DMS79 treated with DMSO at 0.1 percent for 48 hours (cell line): ENCODE measurements at regions not wholly inside any gene's neighbourhood (a gene's known extent, or its start where the extent isn't known, plus 50 kb on each side); places are given as distances from the start of the nearest gene placed in this dataset.
"Not testable (repeated sequence)": the region's sequence is repeated elsewhere in the genome, so short reads cannot be mapped to it uniquely, and the experiment has no call there.

Experiments used
- DNase-seq: peaks from one replicate; lab custom pipeline; 2025; lab: John Stamatoyannopoulos, UW

DNA sequence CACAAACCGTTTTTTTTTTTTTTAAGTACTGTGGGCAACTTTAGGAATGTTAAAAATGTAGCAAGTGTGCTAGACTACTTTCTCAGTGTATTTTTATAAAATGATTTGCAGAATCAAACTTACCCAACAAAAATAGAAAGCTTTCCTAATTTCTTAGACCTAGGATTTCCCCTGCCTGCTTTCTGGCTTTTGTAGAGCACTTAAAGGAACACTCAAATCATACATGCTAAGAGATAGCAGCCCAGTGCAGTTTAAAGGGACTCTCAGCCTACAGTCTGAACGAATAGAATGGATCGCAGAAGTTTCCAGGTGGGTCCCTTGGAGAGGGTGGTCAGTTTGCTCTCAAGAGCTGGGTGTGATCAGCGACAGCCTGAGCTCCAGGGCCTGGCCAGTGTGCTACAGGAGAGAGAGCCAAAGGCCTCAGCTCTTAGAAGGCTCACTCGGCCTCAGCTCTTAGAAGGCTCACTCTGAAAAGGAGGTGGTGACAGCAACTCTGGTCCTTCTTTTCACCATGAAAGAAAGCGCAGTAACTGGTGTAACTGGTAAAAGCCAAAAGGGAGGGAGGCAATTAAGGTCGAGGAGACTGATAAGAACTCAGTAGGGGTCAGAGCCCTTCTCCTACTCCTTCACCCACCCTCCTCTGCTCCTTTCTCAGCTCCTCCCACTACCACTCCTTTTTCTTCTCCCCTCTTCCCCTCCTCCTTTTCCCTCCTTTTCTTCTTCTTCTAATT is 142.4 kb downstream of the ZFP64 start:
- no peak for DNase-seq

DNA sequence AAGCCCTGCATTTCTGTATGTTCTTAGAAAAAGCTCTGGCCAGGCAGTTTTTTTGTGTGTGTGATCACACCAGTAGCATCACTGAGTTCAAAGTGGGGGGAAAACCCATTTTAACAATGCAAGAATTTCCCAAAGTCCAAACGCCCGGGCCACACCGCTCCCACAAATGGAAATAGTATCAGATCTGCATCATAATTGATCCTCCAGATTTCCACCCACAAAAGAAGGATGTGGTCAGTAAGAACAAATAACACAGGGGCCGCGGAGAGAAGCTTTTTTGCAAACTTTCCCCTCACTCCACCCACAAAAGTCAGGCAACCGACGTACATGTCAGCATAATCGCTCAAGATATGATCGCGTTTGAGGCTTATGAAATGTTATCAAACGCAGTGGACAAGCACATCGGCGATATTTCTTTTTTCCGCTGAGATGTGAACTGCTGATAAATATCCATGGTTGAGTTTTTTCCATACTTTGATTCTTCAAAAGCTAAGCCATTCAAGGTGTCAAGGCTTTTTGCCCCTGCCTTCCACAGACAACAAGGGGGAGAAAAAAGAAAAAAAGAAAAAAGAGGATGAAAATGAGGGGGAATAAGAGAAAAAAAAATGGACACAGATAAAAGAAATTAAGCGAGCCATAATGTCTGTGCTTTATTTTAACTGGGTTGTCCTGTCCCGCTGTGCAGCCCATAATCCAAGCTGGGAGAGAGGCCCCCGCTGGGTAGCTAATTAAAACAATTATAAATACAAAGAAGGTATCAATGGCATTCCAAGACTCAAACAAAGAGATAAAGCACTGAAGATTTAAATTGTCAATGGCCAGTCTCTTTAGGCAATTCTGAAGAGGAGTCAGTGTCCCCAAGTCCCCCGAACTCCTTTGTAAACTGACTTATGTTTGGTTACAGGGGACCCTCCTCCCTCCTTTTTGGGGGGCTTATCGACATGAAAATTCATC is 143.5 kb downstream of the ZFP64 start:
- DNase-seq, result no peak

- no peak for DNase-seq
Measured at GRCh38 chr20:52041966-52042365, 149.6 kb downstream of the ZFP64 start.

- DNase-seq, result peak; percentile 17
Measured at GRCh38 chr20:52039790-52040189, 151.8 kb downstream of the ZFP64 start.

- DNase-seq, result not testable (repeated sequence)
Measured at GRCh38 chr20:52038632-52039031, 152.9 kb downstream of the ZFP64 start.

DNA sequence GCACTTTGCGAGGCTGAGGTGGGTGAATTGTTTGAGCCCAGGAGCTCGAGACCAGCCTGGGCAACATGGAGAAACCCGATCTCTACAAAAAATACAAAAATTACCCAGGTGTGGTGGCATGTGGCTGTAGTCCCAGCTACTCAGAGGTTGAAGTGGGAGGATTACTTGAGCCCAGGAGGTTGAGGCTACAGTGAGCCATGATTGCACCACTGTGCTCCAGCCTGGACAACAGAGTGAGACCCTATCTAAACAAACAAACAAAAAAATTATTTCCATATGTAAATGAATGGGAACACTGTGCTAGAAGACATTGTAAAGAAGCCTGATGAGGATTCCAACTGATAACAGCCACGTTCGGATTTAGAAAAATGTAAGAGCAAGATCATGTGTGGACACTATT is 154.2 kb downstream of the ZFP64 start:
- DNase-seq, result no peak

DNA sequence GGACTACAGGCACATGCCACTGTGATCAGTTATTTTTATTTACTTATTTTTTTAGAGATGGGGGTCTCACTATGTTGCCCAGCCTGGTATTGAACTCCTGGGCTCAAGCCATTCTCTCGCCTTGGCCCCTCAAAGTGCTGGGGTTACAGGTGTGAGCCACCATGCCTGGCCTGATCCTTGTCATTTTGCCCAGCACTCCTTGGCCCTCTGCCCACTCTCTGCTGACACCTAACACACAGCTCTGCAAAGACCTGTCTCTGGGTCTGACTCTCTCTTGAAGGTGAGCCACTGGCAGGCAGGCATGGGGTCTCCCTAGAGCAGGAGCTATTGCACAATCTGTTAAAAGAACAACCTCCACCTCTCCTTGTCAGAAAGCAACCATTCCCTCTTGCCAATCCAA is 155.6 kb downstream of the ZFP64 start:
- DNase-seq, result no peak

DNA sequence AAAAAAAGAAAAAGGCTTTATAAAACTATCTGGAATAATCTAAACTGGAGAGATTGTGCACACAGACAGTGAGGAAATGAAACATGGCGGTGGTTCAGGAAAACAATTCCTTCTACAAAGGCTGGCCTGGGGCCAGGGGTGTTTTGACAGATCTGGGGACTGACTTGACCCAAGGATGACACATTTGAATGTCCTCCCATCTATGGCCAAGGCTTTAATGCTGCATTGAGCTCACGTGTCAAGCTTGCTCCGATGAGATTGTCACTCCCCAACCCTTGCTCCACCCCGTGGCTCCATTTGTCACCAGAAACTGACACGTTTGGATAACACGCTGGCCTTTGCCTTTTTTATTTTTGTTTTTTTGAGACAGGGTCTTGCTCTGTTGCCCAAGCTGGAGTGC is 156.1 kb downstream of the ZFP64 start:
- no peak for DNase-seq

- no peak for DNase-seq
Measured at GRCh38 chr20:52034581-52034980, 157.0 kb downstream of the ZFP64 start.

DNA sequence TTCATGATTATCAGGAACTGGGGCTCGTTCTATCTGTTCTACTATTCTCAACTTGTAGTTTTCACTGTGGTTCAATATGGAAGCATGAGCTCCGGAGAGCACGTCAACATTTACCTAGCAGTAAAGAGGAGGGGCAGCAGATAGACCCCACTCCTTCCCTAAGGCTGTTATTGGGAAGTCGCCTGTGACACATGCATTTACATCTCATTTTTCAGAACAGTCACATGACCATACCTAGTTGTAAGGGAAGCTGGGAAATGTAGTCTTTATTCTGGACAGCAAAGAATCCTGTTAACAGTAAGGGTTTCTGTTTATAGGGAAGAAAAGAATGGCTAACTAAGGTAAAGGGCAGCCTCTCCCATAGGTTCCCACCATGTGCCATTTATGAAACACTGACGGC is 158.3 kb downstream of the ZFP64 start:
- no peak for DNase-seq

- DNase-seq, result not testable (repeated sequence)
Measured at GRCh38 chr20:52032304-52032683, 159.3 kb downstream of the ZFP64 start.

GRCh38 chr20:52031563-52032303 is 159.8 kb downstream of the ZFP64 start:
- DNase-seq, result no peak

DNA sequence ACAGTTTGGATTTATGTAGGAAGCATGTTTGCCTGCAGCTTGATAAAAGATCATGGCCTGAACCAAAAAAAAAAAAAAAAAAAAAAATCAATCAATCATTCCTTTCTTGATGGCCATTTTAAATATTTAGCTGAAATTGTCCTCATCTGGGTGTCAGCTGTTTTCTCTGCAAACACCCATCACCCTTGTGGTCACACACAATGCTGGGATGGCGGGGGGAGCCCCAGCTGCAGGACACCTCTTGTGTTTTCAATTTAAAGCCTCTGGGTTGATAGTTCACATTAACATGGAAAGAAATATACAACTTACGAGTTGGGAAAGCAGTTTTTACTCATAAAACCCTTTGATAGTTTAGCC is 160.4 kb downstream of the ZFP64 start:
- DNase-seq, result no peak

- not testable (repeated sequence) for DNase-seq
Measured at GRCh38 chr20:52029129-52029528, 162.4 kb downstream of the ZFP64 start.

GRCh38 chr20:52025938-52026337 is 165.6 kb downstream of the ZFP64 start:
- DNase-seq, result no peak

- no peak for DNase-seq
Measured at GRCh38 chr20:52019313-52019712, 172.3 kb downstream of the ZFP64 start.

- DNase-seq, result no peak
Measured at GRCh38 chr20:52017669-52018317, 173.8 kb downstream of the ZFP64 start.

DNA sequence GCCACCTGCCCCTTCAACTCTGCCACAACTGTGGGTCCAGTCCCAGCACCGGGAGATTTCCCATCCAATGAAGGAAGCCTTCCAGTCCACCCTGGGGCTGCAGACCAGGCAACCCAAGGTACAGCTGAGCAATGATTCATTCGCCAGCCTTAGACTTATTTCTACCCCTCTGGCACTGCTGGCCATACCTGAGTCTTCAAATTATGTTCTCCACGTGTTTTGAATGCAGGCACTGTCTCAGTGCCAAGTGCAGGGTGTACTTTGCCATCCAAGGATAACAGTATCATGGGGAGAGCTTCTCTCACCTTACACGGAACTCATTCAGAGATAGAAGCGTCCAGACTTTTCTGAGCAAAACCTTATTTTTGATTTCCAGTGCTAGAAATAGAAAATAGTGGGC is 175.6 kb downstream of the ZFP64 start:
- DNase-seq, result no peak

- DNase-seq, result no peak
Measured at GRCh38 chr20:52015155-52015554, 176.4 kb downstream of the ZFP64 start.

GRCh38 chr20:52012079-52012478 is 179.5 kb downstream of the ZFP64 start:
- no peak for DNase-seq

- no peak for DNase-seq
Measured at GRCh38 chr20:52011093-52011492, 180.5 kb downstream of the ZFP64 start.

DNA sequence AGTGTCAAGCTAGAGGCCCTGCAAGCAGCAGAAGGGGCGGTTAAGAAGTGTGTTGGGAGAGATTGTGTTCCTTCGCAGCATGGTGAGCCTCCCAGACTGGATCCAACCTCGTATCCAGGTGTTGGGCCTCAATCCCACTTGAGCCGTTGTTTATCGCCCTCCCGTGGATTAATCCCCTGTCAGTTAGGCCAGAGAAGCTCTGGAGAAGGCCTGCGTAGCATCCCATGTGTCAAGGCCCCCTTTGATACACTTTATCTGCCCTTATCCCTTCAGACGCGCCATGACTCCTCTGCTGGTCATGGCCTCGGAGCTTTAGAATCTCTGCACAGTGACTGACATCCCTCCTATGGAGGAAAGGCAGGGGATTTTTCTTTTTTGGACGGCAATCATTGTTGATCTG is 181.0 kb downstream of the ZFP64 start:
- DNase-seq, result no peak
